DMS114 treated with DMSO at 0.1 percent for 48 hours (cell line): ENCODE measurements at regions not wholly inside any gene's neighbourhood (a gene's known extent, or its start where the extent isn't known, plus 50 kb on each side); places are given as distances from the start of the nearest gene placed in this dataset.

Source experiments
- DNase-seq: peaks from one replicate; lab custom pipeline; 2025; ENCODE audit not compliant: unreplicated experiment; lab: John Stamatoyannopoulos, UW

GRCh38 chr1:98211271-98211845, 290.5 kb upstream of the DPYD start:
- no peak for DNase-seq

- DNase-seq, result no peak
Measured at GRCh38 chr1:98210563-98210962, 289.7 kb upstream of the DPYD start.

GRCh38 chr1:98210064-98210463, 289.2 kb upstream of the DPYD start:
- DNase-seq, result no peak

- DNase-seq, result no peak
Measured at GRCh38 chr1:98205291-98206017, 284.6 kb upstream of the DPYD start.

- DNase-seq, result no peak
Measured at GRCh38 chr1:98203466-98203865, 282.6 kb upstream of the DPYD start.

- no peak for DNase-seq
Measured at GRCh38 chr1:98201666-98202081, 280.8 kb upstream of the DPYD start.

- no peak for DNase-seq
Measured at GRCh38 chr1:98197356-98197755, 276.5 kb upstream of the DPYD start.

GRCh38 chr1:98196012-98196411, 275.2 kb upstream of the DPYD start:
- no peak for DNase-seq

GRCh38 chr1:98188774-98189173, 267.9 kb upstream of the DPYD start:
- no peak for DNase-seq

GRCh38 chr1:98184856-98185255, 264.0 kb upstream of the DPYD start:
- DNase-seq, result no peak

- DNase-seq, result no peak
Measured at GRCh38 chr1:98181036-98181764, 260.4 kb upstream of the DPYD start.

- DNase-seq, result no peak
Measured at GRCh38 chr1:98179151-98179773, 258.4 kb upstream of the DPYD start.

GRCh38 chr1:98177751-98178150, 256.9 kb upstream of the DPYD start:
- DNase-seq, result no peak

- DNase-seq, result no peak
Measured at GRCh38 chr1:98176936-98177335, 256.1 kb upstream of the DPYD start.

- DNase-seq, result no peak
Measured at GRCh38 chr1:98176414-98176813, 255.6 kb upstream of the DPYD start.

- no peak for DNase-seq
Measured at GRCh38 chr1:98172578-98172977, 251.7 kb upstream of the DPYD start.

GRCh38 chr1:98172022-98172421, 251.2 kb upstream of the DPYD start:
- DNase-seq, result no peak

- DNase-seq, result no peak
Measured at GRCh38 chr1:98164509-98164908, 243.7 kb upstream of the DPYD start.

GRCh38 chr1:98157524-98158313, 236.9 kb upstream of the DPYD start:
- no peak for DNase-seq

GRCh38 chr1:98147280-98147679, 226.4 kb upstream of the DPYD start:
- no peak for DNase-seq

GRCh38 chr1:98145655-98146054, 224.8 kb upstream of the DPYD start:
- DNase-seq, result no peak
